Lower leg skin (tissue), 4 donors: ENCODE measurements at regions not wholly inside any gene's neighbourhood (a gene's known extent, or its start where the extent isn't known, plus 50 kb on each side); places are given as distances from the start of the nearest gene placed in this dataset.

Experiments used
- DNase-seq, 2 donors: peaks; one replicate each; pipeline ENCODE4 v3.0.0-alpha.2; 2019; ENCODE audit warnings: low spot score in 2 of 2
- H3K4me3 ChIP-seq: fragments of 200-600 bp; sonication (generic); 2 replicates; pipeline ENCODE4 v1.5.1; 2017; ENCODE audit warnings: mild to moderate bottlenecking, low read depth; ENCODE audit not compliant: poor library complexity, severe bottlenecking
- POLR2A ChIP-seq, 2 donors: fragments of 450-650 bp; IDR thresholded peaks; one replicate each; pipeline ENCODE4 v1.6.1; 2016 to 2017; ENCODE audit warnings: antibody characterized with exemption in 2 of 2, mild to moderate bottlenecking in 1 of 2, moderate library complexity in 1 of 2
- WGBS, 2 donors: methylation state at CpG; one replicate each; pipeline ENCODE4 v1.1.5; 2018; 5-methylcytosine and 5-hydroxymethylcytosine counted together
- intact Hi-C: fragments of 100-400 bp; cut with DNase I; formaldehyde crosslinking; loops from one replicate; pipeline ENCODE4 v1.15.0; 2023; ENCODE audit warnings: low total_unique reads
- TF ChIP-seq, protein P1 (sequence below), 3 donors: fragments of 450-650 bp; IDR thresholded peaks; one replicate each; pipeline ENCODE4 v1.5.1; 2016; ENCODE audit warnings: antibody characterized with exemption in 3 of 3, mild to moderate bottlenecking in 3 of 3, moderate library complexity in 2 of 3

DNA sequence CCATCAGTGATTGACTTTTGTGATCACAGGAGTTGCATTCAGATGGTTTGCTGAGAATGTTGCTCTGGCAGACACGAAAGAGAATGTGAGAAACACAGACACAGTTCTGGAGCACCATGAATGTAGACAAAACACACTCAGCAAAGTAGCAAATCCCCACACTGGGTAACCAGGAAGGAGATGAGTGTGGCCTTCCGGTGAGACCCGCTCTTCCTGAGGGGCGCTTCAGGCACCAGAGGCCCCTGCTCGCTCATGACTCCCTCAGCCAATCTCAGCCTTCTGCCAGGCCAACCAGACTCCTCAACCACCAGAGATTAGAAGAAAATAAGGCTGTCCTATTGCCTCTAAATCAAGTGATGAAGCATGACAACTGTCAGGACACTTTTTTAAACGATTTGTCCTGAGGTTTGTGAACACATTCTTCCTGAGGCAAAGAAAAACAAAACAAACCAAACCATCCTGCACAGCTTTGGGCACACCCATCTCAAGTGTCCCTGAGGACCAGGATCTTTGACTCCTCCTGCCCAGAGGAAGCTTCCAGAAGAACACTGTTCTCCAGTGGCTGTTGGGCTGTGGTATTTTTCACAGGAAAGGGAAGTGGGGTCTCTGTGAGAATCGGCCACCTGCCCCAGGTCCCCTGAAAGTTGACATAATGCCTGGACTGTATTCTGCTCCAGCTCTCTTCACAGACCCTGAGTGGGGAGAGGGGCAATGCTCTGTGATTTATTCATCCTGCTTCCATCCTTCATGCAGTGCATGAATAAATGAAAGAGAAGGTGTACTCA is 152.8 kb downstream of the BCL11A start:
- TF ChIP-seq POLR2A (IDR thresholded peaks at IDR 0.05): no peak
- TF ChIP-seq, protein P1, sequence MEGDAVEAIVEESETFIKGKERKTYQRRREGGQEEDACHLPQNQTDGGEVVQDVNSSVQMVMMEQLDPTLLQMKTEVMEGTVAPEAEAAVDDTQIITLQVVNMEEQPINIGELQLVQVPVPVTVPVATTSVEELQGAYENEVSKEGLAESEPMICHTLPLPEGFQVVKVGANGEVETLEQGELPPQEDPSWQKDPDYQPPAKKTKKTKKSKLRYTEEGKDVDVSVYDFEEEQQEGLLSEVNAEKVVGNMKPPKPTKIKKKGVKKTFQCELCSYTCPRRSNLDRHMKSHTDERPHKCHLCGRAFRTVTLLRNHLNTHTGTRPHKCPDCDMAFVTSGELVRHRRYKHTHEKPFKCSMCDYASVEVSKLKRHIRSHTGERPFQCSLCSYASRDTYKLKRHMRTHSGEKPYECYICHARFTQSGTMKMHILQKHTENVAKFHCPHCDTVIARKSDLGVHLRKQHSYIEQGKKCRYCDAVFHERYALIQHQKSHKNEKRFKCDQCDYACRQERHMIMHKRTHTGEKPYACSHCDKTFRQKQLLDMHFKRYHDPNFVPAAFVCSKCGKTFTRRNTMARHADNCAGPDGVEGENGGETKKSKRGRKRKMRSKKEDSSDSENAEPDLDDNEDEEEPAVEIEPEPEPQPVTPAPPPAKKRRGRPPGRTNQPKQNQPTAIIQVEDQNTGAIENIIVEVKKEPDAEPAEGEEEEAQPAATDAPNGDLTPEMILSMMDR (IDR thresholded peaks at IDR 0.05): no peak
- intact Hi-C loops: no loop called here
- no peak overlapping the region for H3K4me3 ChIP-seq
- 59 to 68% methylated on average over 7 of the region's 7 CpGs for WGBS, 2 donors
- no peak for DNase-seq

DNA sequence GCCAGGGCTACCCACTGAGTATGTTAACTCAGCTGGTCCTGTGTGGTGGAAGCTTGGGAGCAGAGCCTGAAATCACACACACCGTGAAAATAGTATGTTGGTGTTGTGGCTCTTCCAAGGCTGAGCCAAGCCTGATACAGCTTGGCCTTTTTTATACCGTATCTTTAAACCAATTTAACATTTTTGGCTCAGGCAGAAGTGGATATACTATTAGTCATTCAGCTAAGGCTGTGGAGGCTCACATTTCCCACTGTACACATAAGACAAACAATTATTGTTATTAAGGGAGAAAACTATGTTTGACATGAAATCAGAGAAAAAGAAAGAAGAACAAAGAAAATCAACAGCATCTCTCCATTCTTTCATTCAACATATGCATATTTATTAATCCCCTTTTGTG is 159.0 kb downstream of the BCL11A start:
- intact Hi-C loops: no loop called here
- H3K4me3 ChIP-seq: no peak overlapping the region
- no peak for TF ChIP-seq POLR2A (IDR thresholded peaks at IDR 0.05)
- TF ChIP-seq, protein P1 (IDR thresholded peaks at IDR 0.05): no peak
- 42 to 64% methylated on average over 2 of the region's 2 CpGs for WGBS, 2 donors
- no peak for DNase-seq

DNA sequence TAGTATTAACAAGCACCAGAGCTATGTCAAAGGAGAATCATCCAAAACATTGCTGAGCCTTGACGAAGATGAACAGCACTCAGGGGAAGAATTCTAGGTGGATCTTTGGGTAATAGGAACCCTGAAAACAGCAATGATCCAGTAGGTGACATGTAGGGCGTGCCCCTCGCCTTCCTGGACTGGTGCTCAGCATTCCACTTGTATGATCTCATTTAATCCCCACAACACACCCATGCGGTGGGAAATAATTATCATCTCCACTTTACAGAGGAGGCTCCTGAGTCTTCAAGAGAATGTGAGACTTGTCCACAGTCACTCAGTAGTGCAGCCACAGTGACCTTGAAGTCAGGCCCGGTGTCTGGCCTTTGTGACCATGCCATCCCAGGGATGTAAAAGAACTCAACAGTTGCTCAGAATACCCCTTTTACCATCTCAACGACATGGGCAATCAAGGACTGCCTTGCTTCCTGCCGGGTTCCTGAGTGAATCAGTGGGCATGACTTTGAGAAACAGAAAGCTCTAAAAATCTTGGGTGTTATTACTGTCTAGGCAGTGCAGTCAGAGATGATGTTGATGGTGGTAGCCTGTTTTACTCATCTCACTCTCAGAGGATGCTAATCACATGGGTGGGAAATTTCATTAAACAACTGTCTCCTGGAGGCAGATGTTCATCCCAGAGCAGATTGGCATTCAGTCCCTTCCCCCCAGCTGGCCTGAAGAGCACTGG is 161.6 kb downstream of the BCL11A start:
- intact Hi-C loops: no loop called here

DNA sequence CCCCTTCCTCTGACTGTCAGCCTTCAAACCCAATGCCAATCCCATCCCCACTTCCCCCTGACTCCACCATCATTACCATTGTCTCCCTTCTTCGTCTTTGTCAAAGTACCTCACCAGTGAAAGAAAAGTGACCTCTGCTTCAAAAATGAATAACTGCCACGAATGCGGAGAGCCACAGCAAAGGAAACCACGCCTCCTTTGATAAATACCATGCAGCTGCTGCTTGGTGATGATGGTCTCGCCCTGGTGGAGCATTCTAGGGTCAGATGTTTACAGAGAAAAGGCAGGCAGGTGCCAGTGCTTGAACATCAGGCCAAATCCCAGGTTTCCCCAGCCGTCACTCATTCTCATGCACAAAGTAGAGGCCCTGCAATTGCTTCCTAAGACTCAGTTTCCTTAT is 162.2 kb downstream of the BCL11A start:
- DNase-seq: no peak
- H3K4me3 ChIP-seq: no peak overlapping the region
- 73 to 86% methylated on average over 6 of the region's 6 CpGs for WGBS, 2 donors
- intact Hi-C loops: no loop called here
- TF ChIP-seq, protein P1 (IDR thresholded peaks at IDR 0.05): no peak
- TF ChIP-seq POLR2A (IDR thresholded peaks at IDR 0.05): no peak

More for the DNA sequence above, 161.6 kb downstream of the BCL11A start:
- no peak for TF ChIP-seq POLR2A (IDR thresholded peaks at IDR 0.05)
- TF ChIP-seq, protein P1 (IDR thresholded peaks at IDR 0.05): no peak
- DNase-seq: no peak
- WGBS, 2 donors: 65 to 78% methylated on average over 7 of the region's 7 CpGs
- H3K4me3 ChIP-seq: no peak overlapping the region

DNA sequence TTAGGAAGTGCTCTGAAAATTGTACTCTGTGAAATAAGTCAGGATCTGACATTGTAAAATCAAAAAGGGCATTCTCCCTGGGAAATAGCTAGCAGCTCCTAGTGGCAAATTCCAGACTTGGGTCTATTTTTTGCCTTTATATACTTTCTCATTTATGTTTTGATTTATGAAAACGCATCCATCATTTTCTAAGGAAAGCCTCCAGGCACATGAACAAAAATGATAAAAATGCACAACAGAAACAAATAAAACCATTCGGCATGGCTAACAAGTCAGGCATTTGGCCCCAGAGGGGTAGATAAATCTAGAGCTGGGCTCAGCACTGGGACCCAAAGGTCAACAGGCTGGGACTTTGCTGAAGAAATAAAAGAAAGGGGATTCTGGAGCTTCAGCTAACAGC is 167.0 kb downstream of the BCL11A start:
- no peak for TF ChIP-seq POLR2A (IDR thresholded peaks at IDR 0.05)
- TF ChIP-seq, protein P1 (IDR thresholded peaks at IDR 0.05): no peak
- 49 to 78% methylated on average over 2 of the region's 2 CpGs for WGBS, 2 donors
- DNase-seq: no peak
- intact Hi-C loops: no loop called here
- no peak overlapping the region for H3K4me3 ChIP-seq
